ENCODE measurements at regions not wholly inside any gene's neighbourhood (a gene's known extent, or its start where the extent isn't known, plus 50 kb on each side); places are given as distances from the start of the nearest gene placed in this dataset.

DNA sequence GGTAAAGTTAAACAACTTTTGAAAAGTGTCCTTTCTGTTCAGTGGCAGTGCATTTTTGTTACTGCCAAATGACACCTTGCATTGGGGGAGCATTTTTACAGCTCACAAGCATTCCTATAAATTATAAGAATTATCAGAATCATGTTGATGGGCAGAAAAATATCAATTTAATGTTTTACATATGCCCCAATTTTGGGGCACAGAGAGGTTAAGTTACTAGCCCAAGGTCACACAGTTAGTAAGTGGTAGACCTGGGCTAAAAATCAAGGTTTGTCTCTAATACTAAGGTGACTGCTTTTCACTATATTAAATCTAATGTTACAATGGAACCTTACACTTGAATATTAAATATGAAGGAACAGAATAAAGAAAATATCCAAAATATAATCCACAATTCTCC, 180.1 kb upstream of the IVNS1ABP start:
- DNase-seq = no peak

DNA sequence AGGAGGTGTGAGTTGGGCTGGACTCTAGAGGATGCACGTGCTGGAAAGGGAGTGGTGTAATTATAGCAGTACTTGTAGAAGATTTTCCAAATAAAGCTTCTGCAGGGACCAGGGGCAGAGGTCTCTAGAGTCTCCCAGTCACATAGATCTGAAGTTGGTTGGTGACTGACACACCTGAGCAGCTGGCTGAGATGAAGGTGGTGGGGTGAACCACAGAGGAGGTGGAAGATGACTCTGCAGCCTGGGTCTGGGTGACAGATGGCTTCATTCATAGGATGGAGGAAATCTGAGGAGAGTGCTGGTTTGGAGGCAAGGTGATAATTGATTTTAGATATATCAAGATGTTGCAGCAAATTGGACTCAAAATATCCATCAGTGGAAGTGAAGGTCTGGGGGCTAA, 178.9 kb upstream of the IVNS1ABP start:
- DNase-seq = no peak

DNA sequence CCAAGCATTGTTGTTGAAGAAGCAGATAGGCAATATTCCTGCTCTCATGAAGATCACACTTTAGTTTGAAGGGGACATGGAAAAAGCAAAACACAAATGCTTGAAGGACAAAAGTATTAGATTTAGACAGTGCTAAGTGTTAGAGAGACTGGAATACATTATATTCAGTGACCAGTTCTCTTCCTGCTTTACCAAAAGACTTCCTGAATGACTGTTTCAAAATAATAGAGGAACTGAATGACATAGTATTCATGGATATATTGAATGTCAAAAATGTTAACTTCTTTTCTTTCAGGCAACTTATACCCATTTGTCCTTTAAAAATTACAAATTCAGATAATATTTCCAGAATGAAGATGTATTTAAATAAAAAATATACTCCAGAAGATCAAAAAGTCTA, 178.0 kb upstream of the IVNS1ABP start:
- no peak for DNase-seq

DNA sequence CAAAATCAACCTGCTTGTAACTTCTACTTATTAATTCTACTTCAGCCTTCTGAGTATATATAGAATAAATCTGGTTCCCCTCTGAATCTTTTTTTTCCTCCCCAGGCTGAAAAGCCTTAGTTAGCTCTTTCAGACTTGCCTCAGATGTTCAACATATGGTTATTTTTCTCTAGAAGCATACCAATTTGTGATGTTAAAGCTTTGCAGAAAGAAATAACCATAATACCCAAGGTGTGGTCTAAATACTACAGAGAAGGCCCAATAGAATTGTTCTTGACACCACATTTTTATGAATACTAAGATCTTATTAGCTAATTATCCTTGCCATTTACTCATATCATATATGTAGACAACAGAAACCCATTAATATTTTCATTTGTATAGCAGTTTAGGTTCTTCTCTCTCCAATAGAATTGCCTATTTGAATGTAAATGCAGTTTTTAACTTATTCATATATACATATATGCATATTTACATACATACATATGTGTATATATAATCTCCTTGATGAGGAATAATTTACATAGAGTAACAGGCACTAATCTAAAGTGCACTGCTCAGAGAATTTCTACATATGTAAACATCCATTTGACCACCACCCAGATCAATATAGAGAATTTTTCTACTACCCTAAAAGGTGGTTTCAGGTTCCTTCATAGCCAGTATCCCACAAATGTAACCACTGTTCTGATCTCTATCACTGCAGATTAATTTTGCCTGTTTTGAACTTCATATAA, 175.2 kb upstream of the IVNS1ABP start:
- no peak for DNase-seq

DNA sequence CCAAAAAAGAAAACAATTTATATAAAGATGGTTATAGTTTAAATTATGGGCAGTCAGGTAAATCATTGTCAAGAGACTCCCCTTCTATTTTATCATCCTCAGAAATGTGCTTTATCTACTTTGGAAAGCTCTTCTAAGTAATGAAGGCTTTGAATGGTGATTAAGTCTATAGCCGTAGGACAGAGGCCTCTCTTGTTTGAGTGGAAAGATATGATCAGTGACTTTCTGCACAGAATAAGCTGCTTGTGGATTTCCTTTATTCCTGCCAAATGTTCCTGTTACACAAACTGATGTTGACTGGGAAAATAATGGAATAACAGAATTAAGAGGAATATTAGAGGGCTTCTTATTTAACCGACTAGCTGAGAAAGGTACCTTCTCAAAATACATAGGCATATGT, 174.6 kb upstream of the IVNS1ABP start:
- DNase-seq = no peak

DNA sequence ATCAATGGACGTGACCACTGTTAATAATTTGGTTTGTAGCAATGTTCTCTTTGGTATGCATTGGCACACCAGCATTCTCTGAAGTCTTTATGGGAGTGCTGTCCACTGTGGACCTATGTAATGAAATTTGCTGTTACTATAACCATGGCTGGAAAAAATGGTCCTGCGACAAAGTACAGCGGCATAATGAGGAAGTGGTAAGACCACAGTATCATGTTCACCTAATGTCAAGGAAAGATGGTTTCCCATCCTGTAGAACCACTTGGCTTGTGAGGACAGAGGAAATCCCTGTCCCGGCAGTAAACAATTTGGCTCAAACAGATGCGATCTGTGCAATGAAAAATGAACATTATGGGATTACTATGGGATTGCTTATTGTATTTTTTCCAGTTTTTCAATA, 173.9 kb upstream of the IVNS1ABP start:
- no peak for DNase-seq

DNA sequence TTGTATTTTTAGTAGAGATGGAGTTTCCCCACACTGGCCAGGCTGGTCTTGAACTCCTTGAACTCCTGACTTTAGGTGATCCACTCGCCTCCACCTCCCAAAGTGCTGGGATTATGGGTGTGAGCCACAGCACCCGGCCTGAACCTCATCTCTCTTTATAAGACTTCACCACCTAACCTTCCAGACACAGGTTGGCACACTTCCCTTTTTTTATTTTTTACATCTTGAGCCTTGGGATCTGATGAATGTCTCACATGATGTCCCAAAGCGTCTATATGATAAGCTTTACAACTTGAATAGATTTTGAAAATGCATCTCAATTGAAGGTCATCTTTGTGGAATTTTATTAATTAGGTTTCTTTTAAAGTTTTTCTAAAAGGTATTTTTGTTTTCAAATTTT, 172.4 kb upstream of the IVNS1ABP start:
- DNase-seq = no peak

DNA sequence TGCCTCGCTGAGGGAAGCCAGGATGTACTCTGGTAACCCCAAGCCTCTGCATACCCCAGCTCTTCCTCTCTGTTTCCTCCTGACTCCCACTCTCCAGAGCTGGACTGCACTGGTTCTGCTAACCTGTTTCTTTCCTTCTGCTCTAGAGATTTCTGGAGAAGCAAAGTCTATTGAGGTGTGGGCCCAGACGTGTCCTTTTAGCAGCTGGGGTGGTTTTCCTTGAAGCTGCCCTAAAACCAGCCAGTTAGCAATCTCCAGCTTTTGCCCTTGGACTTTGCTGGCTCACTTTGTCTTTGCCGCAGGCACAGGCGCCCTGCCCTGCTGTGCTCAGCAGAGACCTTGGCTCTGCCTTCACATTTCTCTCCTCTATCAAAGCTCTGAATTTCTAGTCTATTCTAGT, 171.8 kb upstream of the IVNS1ABP start:
- no peak for DNase-seq

DNA sequence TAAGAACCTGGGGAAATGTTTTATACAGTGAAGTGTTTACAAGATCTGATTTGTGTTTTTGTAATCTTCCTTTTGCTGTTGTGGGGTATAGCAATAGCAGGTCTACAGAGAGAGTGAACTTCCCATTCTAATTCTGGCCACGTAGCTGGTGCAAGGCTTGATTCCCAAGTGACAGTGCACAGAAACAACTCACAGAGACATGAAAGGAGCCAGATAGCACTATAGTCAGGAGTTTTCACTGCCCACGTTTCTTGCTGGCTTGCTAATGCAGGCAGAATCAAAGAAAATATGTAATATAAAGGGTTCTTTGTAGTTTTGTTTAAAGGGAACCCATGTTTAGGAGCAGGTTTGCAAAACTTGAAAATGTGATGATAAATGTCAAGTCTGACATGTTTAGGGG, 170.9 kb upstream of the IVNS1ABP start:
- no peak for DNase-seq

DNA sequence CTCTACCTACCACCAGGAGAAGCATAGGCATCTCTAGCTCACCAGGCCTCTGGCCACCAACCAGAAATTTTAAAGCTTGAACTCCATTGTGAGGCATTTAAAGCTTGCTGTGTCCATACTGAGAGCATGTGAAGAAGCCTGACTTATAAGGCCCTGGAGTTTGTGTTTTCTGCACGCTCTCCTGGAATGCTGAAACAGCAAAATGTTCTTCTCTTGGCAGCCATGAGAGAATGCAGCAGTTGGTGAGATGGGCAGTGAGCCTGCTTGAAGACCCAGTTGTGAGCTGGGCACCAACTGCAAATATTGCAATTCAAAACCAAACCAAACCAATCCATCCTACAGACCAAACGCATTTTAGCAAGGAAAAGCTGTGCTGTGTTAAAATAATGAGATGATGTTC, 170.0 kb upstream of the IVNS1ABP start:
- no peak for DNase-seq

DNA sequence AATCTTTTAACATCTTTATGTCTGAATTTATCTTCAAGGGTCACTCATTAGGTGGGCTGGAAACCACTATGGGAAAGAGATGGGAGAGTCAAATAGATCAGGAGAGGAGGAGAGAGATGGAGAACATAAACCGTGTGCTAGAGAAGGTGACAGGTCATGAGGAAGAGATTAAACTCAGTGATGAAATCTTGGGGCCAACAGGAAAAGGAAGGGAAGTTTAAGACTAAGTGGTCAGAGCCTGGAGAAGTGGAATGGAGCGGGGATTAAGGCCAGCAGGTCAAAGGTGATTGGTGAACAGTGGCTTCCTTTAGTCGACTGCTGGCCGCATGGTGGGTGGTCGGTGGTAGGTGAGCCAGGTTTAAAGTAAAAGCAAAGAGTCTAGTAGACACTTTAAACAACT, 169.3 kb upstream of the IVNS1ABP start:
- no peak for DNase-seq

DNA sequence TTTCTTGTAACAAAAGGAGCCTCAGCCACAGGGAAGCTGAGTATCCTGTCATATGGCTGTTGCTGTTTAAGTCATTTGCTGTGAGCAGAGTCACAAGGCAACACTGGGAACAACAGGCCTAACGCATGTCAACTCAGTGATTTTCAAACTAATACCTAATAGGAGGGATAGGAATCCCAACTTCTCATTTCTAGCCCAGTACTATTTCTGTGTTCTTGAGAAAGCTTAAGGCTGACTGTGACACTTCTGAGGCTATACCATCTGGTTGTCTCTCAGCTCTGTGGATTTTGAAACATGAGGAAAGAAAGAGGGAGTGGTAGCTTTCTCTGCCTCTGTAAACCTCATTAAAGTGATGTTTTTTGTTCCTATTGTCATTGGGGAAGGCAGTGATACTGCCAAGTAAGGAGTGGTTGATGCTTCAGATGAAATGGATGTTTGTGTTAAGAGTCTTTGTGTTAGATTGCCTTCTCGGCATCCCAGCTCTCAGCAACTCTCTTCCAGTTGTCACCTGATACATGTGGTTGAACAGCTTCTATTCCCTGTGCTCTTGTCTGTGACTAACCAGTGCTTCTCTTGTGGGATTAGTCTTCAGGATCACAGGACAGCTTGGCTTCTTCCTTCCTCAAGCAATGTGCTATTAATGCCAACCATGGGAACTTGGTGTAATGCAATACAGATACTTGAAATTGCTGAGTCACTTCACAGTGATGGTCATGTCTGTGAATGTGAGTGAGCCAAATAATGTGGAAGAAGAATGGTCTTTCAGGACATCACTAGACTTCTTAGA, 166.8 kb upstream of the IVNS1ABP start:
- DNase-seq = no peak

DNA sequence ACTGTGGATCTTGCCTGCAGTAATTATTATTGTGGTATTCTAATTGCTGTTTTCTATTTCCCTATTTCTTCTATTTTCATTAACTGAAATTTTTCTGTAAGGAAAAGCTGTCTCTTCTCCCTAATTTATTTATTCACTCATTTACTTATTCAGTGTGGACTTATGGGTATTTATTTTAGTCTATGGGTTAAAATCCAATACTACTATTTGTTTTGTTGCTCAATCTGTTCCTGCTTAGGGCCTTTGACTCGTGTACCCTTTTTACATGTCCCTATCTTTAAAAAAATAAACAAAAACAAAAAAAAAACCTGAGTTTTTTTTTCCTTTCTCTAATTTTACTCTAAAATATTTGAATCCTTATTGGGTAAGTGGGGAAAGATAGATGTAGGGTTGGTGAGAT, 166.2 kb upstream of the IVNS1ABP start:
- DNase-seq = no peak

DNA sequence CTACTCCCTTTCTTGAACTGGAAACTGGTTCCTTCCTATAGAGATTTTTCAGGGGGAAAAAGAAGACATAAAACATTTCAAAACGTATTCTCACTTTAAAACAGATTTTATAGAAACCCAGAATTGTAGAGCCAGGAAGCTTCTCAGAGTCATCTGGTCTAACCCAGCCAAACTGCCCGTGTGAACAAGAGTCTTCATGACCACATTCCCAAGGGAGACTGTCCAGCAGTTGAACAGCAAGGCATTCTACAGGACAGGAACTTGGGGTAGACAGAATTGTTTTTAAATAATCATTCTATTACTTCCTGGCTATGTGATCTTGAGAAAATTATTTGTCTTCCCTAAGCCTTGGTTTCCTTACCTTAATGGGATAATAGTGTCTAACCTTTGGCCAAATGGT, 163.5 kb upstream of the IVNS1ABP start:
- DNase-seq = no peak

DNA sequence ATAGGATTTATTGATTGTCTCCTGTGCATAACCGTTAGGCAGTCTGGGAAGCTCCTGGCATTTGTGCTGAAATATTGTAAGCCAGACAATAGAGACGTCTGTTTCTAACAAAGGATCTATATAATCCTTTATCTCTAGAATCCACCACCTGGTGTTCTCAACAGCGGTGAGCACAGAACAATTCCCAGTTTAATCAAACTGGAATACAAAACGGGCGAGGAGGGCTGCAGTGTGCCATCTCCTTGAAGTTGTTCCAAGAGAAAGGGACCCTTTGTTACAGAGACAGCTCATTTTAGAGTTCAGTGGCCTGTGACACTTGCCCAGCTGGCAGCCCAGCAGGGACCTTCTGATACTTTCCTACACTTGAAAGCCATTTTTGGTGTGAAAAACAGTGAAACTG, 162.8 kb upstream of the IVNS1ABP start:
- no peak for DNase-seq

DNA sequence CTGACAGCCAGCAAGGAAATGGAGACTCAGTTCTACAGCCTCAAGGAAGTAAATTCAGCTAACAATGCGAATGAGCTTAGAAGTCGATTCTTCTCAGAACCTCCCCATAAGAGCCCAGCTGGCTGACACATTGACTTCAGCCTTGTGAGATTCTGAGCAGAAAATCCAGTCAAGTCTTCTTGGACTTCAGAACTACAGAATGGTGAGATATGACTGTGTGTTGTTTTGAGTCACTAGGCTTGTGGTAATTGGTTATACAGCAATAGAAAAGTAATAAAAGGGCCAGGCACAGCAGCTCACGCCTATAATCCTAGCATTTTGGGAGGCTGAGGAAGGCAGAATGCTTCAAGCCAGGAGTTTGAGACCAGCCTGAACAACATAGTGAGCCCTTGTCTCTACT, 161.8 kb upstream of the IVNS1ABP start:
- DNase-seq = no peak

DNA sequence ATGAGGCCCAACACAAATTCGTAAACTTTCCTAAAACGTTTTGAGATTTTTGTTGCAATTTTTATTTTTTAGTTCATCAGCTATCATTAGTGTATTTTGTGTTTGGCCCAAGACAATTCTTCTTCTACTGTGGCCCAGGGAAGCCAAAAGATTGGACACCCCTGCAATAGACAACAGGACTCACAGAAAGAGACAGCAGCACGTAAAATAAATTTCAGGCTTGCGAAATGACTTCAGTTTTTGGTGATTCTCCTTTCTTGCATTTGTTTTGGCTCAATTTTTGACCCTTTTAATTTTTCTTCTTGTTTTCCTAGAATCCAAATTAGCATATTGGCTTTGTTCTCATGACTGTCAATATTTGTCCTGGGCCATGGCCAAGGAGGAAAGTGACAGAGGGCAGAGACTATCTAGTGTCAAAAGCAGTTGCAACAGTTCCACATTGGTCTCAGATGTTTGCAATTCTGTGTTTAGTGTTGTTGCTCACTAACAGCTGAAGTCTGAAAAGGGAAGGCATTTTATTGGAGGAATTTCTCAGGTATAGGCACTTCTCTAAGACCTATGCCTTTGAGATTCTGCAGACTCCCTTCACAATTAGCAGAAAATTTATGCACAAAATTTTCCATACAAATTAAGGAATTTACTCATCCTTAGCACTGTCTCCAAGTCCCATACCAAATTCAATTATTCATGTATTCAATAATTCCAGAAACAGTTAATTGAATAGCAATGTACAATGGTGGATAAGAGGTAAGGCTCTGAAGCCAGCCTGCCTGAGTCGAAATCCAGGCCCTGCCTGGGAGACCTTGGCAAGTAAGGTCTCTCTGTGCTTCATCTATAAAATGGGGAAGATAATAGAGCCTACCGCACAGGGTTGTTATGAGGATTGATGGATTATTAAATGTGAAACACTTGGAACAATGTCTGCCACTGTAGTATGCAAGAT, 160.9 kb upstream of the IVNS1ABP start:
- no peak for DNase-seq

DNA sequence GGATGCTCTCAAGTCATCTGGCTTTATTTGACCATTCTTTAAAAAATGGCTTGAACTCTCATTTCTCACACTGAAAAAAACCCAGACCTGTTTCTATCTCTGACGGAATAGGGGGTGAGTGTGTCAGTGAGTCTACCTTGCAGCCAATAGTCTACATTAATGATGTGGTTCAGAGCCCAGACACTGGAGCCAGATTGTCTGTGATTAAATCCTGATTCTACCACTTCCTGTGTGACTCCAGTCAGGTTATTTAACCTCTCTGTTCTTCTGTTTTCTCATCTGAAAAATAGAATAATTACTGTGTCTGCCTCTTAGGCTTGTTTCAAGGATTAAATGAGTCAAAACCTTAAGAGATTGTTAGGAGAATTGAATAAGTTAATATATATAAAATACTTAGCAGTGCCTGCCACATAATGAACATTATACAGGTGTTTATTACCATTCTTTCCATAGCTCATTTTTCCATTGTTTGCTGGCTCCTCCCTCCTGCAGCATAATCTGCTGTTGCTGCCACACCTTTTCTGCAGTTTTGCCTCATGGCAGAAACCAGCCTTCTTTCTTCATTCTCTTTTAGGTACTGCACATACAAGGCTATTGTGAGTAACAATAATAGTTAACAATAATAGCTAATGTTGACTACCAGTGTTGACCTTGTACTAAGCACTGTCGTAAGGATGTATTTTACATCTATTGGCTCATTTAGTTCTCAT, 157.6 kb upstream of the IVNS1ABP start:
- DNase-seq = no peak

DNA sequence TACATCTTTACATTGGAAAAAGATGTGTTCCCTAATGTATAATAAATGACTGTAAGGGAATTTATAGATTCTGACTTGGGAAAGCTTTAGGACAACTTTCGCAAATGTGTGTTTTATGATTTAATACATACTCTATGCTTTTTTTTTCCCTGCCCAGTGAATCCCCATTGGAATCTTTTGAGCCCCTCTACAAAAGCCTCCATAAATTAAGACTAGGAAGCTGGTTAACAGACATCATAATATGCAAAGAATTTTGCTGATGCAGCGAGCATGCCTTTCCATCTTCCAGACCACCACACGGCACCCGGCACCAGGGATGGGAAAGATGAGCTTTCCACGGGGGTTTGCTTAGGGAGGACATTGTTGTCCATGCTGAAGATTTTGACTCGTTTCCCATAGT, 156.1 kb upstream of the IVNS1ABP start:
- DNase-seq = no peak

DNA sequence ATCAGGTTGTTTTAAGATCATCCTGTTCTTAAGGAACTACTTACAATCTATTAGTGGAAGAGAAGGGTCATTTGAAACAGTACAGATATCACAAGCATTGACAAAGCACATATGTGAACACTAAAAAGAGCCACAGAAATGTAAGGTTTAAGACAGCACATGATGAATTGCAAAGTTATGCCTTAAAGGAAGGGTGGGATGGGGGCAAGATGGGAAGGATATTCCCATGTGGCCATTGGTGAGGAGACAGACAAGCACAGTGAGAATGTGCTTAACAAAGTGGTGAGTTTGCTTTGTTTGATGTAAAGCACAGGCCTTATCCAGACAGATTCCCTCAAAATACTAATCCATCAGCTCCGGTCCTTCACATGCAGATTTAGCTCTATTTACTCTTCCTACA, 151.6 kb upstream of the IVNS1ABP start:
- no peak for DNase-seq

DNA sequence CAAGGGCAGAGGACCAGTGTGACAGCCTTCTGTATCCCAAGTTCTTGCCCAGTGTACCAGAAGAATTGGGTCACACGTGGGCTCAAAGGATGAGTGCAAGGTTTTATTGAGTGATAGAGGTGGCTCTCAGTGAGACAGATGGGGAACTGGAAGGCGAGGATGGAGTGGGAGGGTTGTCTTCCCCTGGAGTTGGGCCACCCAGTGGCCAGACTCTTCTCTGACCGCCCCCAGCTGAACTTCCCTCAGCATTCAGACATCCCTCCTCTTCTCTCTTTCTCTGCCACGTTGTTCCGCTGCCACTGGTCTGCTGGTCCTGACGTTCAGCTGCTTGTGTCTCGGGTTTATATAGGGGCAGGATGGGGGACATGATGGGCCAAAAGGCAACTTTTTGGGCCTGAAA, 150.1 kb upstream of the IVNS1ABP start:
- no peak for DNase-seq

DNA sequence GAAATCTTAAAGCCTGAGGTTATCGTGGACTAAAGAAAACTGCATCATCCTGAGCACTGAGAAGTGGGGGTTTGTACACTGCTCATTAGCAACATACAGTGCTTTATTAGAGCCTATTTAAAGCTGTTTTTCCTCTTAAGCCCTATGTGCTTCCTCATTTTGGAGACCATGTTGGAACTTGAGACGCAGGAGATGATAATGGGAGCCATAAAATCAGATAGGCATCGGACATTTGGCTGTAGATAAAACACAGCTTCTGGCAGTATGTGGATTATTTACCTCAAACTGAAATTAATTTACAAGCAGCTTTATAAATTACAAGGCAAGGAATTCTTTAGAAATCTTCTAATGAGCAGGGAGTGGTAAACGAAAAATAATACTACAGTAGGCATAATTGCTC, 147.7 kb upstream of the IVNS1ABP start:
- no peak for DNase-seq

DNA sequence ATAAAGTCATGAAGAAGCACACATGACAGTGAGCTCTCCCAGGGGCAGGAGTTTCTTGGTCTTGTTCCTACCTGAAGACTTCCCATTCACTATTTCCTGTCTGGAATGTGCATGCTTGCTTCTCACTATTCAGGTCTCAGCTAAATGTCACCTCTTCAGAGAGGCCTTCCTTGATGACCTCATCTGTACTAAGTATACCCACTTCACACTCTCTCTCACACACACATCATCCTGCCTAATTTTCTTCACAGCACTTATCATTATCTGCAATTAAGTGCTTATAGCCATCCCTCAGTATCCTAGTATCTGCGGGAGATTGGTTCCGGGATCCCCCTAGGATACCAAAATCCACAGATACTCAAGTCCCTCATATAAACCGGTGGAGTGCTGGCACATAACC, 146.4 kb upstream of the IVNS1ABP start:
- no peak for DNase-seq

Data from stimulated activated naive CD4-positive, alpha-beta T cell (primary cell).